Activated T-cell treated with anti-CD3 and anti-CD28 coated beads for 48 hours (primary cell): ENCODE measurements at regions not wholly inside any gene's neighbourhood (a gene's known extent, or its start where the extent isn't known, plus 50 kb on each side); places are given as distances from the start of the nearest gene placed in this dataset.

Experiments
- DNase-seq: peaks from one replicate; pipeline ENCODE4 v3.0.0-alpha.2; 2020; ENCODE audit warnings: low read depth

DNA sequence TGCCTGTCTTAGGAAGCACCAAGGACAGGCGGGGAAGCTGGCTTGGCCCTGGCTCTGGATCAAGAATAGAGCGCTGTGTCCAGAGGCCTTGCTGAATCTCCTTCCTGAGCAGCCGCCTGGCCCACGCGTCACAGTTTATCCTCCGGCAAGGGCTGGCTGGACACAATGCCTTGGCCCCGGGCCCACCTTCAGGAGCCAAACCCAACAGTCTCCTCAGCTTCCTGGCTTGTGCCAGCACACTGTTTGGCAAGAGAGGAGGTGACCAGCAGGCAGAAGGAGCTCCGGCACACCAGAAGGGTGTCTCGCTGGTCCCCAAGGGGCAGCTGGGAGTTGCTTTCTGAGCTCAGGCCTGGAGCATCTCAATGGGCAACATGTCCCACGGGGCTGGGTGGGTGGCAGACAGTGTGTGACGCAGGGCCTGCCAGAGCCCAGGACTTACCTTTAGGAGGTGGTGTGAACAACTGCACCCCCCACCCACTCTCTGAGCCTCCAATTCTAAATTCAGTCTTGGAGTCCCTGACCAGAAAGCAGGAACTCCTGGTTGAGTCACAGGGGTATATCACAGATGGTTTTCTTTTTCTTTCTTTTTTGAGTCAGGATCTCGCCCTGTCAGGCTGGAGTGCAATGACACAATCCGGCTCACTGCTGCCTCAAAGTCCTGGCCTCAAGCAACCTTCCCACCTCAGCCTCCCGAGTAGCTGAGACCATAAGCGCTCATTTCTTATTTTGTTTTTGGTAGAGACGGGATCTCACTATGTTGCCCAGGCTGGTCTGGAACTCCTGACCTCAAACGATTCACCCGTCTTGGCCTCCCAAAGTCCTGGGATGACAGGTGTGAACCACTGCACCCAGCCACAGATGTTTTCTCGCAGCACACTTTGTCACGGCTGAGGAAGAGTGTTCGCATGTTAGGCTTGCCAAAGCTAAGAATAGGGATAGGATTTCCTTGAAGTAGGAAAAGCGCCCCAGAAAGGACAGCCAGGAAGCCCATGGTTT lies 361.2 kb downstream of the BCOR start:
- no peak for DNase-seq

DNA sequence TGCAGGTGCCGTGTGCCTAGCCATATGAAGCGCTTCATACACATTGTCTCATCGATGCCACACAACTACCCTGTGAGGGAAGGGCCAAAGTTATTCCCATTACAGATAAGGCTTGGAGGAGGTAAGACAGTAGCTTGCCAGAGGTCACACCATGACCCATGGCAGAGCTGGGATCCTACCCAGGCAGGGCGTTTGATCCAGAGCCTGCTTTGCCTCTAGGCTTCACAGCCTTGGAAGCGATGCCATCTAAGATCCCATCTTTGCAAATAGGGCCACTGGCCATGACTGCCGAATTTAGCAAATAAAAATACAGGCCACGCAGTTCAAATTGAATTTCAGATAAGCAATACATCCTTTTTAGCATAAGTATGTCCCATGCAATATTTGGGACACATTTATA lies 358.2 kb downstream of the BCOR start:
- DNase-seq = no peak

DNA sequence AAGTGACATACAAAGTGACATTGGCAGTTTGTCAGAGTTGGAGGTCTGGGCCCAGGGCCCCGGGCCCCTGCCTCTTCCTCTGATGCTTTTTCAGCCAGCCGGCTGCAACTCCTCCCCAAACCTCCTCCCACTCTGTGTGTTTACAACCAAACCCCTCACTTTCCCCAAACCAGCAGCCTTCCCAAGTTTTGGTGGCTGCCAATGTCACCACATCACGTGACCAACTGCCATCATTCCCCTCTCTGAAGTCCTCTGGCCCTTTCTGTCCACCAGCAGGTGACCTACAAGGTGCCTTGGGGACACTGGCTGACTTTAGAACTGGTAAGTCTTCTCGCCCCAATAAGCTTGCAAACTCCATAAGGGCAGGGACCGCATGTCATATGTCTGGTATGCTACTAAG lies 357.7 kb downstream of the BCOR start:
- no peak for DNase-seq

DNA sequence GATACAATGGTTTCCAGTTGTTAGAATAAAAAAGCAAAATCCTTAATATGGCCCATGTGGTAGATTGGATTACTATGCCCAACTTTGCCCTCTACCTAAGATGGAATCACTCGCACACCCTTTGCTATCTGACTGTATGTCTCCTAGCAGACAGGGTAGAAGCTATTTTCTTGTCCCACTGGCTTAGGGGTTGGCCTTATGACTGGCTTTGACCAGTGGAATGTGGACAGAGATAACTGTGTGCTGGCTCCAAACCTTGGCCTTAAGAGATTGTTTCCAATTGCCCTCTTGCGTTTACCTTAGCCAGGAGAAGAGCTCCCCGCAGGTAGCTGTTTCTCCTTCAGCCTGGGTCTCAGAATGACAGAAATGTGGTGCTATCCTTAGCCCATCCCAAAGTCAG lies 355.9 kb downstream of the BCOR start:
- no peak for DNase-seq

DNA sequence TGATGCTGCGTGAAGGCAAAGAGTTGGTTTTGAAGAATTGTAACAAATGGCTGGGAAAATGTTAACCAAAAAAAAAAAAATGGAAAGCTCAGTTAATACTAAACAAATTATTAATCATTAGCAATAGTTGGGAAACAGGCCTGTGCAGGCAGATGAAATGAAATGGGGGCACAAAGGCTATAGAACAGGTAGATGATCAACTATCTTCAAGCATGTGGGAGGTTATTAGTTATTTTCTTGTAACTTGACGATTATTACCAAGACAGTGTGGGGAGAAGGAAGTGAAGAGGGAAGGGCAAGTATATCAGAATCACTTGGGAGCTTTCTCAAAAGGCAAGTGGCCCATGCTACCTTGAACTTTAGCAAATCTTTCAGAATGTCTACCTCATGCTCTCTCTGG lies 351.9 kb downstream of the BCOR start:
- no peak for DNase-seq

DNA sequence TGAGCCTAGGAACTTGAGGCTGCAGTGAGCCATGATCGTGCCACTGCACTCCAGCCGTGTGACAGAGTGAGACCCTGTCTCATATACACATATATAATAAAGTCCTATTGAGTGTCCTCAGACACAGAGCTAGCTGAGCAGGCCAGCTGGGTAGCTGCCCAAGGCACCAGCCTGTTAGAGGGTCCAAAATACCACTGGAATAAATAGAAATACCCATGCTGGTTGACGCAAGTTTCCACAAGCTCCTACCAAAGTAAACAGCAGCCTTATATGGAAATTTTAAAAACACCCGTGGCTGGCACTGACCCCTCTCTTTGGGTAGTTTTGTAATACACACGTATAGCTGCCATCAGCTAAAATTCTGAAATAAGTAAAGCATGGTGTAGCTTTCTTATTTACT lies 348.6 kb downstream of the BCOR start:
- DNase-seq = no peak

DNA sequence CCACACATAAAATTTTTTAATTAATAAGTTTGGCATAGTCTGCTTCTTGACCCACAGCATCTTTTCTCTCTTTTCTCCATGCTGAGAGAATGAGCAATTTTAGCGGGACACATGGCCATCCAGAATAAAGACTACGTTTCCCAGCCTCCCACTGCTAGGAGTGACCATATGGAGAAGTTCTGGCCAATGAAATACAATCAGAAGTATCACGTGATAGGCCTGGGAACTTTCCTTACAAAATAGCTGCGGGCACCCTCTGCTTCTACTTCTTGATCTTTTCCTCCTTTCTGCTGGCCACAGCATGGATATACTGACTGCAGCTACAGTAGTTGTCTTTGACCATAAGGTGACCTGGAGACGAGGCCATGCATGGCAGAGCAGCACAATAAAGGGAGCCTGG lies 348.0 kb downstream of the BCOR start:
- no peak for DNase-seq

DNA sequence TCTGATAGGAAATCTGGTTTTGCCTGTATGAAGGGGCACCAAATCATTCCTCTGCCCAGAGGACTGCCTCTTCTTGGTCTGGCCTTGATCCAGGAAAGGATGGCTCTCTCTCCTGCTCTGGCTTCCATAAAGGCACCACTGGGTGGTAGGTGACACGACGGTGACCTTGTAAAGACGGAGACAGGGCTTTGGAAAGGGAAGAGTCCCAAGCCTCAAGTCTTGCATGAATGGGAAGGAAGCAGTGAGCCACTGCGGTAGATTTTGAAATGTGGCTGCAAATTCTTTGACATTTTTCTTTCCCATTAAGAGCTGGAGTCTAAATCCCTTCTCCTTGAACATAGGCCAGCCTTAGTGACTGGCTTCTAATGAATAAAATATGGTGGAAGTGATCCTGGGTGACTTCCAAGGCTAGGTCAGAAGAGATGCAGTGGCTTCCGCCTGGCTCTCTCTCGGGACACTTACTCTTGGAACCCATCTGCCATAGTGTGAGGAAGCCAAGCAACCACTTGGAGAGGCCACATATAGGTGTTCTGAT lies 347.4 kb downstream of the BCOR start:
- no peak for DNase-seq

DNA sequence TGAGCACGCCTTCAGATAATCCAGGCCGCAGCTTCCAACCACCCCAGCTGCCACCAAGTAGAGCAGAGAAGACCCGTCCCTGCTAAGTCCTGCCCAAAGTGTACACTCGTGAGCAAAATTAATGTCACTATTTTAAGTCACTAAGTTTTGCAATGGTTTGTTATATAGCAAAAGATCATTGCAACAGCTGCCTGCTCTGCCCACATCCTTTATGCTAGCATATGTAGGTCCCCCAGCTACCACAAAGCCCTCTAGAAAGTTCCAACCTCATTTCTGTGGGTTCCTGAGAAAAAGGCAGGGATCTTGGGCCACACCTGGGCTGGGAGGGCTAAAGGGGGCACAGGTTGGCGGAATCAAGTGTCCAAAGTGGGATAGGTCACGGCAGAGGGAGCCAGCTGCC lies 346.9 kb downstream of the BCOR start:
- no peak for DNase-seq

DNA sequence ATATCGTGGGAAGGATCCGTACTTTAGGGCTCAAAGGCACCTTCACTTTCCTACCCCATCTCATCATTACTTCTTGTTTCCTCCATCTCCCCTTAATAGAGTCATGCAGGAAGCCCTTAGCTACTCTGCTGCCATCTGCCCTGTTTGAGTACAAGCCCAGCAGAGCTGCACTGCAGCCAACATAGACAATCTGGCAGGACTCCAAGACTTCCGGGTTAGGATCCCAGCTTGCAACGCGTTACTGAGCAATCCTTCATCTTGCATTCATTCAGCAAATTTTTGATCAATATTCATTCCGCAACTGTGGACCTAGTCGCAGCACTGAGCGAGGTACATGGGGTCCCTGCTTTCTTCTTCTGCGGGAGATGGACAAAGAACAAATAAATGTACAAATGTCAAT lies 344.9 kb downstream of the BCOR start:
- no peak for DNase-seq

DNA sequence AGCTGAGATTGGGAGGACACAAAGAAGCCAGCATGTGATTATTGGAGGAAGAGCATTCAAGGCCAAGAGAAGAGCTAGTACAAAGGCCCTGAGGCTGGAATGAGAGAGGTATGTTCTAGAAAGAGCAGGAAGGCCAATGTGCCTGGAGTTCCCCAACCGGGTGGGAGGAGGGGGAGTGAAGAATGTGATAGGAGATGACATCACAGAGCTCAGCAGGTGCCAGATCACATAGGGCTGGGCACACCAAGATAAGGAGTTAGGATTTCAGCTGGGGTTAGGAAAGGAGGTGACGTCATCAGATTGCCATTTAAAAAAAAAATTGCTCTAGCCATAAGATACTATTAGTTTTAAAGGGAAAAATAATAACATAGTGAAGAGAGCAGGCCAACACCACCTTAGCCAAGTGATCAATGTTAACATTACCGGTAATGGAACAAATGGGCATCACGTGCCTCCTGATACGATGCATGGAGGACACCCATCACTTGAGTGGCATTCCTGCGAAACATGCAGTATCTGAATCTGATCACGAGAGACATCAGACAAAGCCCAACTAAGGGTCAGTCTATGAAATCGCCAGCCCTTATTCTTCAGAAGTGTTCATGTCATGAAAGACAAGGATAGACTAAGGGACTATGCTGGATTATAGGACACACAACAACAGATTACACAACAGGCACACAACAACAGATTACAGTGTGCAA lies 344.3 kb downstream of the BCOR start:
- DNase-seq = no peak

DNA sequence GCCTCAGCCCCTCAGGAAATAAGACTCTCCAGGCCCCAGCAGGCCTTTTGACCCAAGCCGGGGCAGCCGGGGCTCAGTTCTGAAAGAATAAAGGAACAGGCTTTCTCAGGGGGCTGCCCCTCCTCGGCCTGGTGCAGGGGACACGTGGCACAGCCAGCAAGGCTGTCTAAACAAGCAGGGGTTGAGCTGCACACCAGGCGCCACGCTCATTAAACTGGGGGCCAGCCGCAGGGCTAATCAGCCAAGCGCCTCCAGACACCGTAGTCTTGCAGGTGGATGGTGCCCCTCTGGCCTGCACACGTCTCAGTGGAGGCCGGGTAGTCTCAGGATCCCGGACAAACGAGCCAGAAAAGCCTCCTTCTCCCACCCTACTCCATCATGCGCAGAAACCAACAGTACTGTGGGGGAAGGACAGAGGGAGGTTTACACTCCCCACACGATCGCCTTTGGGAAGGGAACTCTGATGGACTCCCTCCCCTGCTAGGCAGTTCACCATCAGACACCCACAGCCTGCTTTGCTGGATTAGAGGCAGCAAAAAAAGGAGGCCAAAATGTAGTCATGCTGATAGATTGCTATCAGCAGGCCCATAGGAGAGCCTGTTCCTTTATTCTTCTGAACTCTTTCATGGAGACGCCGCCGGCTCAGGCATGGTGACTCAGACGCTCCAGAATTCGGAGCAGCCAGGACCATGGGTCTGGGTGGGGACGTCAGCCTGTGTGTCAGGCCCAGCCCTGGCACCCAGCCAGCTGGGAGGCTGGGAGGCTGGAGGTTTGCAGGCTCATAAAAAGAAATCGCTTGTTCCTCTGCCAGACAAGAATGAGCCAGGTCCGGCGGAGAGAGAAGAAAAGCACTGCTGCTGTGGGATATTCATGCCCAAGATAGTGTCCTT lies 342.4 kb downstream of the BCOR start:
- DNase-seq = no peak

DNA sequence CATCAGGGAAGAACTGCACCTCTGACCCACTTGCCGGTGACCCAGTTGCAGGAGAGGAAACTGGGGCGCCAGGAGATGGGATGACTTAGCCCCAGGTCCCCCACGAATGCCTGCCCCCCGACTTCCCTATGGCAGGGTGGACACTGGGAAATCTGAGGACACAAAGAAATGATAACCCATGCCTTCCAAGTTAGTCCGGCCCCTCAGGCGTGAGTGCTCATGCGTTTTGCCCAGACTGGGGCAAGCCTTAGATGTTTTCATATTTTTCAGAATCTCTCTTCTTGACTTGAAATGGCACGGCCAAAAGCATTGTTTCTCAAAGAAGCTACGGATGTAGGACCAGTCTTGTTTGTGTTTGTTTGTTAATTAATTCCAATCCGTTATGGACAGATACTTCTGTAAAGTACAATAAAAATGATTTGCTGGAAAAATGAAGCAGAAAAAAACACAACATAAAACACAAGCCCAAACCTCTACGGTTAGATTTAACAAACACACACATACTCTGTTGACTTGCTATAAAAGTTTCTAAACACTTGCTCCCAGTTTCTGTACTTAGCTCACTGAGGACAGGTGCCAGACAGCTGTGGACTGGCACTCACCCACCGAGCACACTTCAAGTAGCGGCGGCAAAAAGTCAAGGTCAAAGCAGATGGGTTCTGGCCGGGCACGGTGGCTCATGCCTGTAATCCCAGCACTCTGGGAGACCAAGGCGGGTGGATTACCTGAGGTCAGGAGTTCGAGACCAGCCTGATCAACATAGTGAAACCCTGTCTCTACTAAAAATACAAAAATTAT lies 341.5 kb downstream of the BCOR start:
- DNase-seq = no peak

DNA sequence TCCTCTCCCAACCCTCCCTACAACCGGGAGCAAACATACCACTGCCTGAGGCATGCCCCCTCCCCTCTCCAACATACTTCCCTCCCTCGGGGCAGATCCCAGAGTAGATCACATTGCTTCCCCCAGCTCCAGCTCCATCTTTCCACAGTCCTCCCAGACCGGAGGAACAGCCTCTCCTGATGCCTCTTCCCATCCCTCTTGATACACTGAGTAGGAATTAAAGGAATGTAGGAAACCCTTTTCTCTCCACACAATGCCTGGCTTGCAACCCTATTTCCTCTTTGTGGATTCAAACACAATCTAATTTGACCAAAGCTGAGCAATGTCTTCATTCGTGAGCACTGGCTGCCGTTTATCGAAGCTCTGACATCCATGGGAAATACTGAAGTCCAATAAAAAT lies 339.8 kb downstream of the BCOR start:
- DNase-seq = no peak

DNA sequence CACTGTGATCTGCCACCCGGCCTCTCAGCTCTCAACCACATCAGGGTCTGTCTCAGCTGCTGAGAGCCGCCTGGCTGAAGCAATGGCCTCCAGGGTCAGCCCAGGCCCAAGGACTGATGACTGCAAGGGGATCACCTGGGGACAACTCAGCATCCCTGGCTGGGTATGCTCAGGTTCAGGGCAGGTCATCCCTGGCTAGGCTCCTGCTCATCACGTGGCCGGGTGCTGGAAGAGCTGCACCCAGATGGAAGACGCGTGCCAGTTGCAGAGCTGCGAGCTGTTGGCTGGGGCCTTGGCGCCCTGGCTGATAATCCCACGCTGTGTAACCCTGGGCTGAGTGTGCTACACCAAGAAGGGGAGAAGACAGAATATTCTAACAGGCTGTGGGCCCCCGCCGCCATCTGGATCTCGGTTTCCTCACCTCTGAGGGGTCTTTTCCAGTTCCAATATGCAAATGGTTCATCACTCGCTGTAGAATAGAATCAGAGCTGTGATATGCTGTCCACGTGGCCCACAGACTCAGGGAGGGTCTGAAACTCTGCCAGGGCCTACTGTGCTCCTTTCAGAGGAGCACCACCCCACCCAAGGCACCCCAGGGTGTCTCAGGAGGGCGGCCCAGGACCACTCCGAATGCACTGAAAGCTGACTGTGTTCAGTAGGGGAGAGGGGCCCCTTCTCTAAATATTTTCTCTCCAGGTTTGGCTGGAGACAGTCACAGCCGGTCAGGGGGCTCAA lies 338.8 kb downstream of the BCOR start:
- DNase-seq = no peak

DNA sequence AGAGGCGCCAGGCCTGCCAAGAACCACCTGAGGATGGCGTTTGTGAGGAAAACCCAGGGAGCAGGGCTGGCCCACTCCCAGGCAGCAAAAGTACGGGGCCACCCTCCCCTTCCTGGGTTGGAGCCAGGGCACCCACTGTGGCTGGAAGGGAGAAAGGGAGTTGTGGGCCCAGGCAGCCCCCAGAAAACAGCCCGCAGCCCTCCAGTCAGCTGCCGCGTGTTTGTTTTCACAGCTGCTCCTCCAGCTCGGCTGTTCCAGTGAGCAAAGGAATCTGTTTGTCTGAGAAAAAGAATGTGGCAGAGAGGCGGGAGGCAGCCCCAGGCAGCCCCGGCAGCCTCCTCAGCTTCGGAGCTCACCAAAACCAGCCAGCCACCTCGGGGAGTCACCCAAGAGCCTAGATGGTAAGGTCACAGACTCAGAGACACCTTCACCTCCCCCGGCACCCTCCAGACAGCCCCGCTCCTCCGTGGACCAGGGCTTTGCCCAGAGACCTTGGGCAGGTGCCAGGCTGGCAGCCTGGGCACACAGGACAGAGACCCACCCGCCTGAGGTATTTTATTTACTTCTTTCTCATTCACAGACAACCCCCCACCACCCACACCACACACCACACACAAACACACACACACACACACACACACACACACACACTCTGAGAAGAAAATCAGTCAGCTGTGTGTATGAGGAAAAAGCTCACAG lies 338.1 kb downstream of the BCOR start:
- DNase-seq = no peak

DNA sequence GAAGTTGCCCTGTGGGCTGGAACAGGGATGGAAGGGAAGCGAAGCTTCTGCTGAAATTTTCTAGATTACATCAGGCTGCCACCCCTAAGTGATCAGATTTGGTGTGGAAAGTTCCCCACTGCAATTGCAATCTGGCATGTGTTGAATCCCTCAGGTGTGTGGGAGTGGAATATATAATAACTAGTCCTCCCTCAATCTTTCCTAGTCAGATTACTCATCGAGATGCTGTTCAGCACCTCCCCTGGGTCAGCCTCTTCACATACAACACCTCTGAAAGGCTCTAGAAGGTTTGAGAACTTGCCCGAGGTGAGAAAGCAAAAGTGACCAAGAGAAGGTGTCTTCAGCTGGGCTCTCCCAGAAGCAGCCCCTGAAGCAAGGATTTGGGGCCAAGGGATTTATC lies 336.8 kb downstream of the BCOR start:
- DNase-seq = no peak

DNA sequence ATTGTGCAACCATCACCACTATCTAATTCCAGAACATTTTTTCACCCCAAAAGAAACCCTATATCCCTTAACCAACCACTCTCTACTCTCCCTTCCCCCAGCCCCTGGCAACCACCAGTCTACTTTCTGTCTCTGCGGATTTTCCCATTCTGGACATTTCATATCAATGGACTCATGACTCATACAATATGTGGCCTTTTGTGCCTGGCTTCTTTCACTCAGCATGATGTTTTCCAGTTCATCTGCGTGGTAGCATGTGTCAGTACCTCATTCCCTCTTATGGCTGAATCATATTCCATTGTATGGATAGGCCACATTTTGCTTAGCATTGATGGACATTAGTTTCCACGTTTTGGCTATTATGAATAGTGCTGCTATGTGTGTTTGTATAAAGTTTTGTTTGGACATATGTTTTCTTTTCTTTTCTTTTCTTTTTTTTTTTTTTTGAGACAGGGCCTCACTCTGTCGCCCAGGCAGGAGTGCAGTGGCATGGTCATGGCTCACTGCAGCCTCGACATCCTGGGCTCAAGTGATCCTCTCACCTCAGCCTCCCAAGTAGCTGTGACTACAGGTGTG lies 335.4 kb downstream of the BCOR start:
- DNase-seq = no peak

DNA sequence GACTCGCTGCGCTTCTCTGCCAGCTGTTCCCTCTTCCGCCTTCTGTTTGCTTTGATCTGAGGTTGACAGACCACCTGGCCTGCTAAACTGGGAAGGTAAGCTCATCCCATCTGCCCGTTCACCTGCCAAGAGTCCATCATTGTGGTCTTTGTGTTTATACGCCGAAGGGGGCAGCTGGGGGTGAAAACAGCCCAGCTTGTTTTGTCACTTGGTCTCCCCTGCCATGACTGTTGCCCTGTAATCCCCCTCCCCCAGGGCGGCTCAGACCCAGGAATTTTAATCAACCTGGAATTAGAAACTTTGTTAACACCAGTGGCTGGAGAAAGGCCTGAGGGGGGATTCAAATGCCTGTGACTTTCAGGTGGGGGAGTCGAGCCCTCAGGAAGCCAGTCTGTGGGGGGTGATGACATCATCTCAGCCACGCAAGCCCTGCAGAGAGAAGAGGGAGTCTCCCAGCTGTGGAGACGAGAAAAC lies 333.3 kb downstream of the BCOR start:
- DNase-seq = no peak
